IMR-90 (cell line): ENCODE measurements at regions not wholly inside any gene's neighbourhood (a gene's known extent, or its start where the extent isn't known, plus 50 kb on each side); places are given as distances from the start of the nearest gene placed in this dataset.

ENCODE experiments used
- ATAC-seq: fragments of 200-7000 bp; cut with Tn5 transposase; 2 replicates; pipeline ENCODE4 v1.9.1; 2020; ENCODE audit warnings: low read depth, mild to moderate bottlenecking, moderate library complexity
- BruUV-seq: library from RNA; stranded (reverse); fragments of 400-500 nt; replicated peaks from 2 replicates; lab custom pipeline; 2021; lab: Mats Ljungman, UMichigan
- CTCF ChIA-PET: fragments of 300-600 bp; formaldehyde crosslinking; extraction: SDS; loops from one replicate; lab custom pipeline; 2021; ENCODE audit warnings: antibody characterized with exemption; lab: Yijun Ruan, JAX
- POLR2A ChIA-PET: fragments of 300-600 bp; sonication (Branson Sonifier 250); formaldehyde crosslinking; loops from one replicate; lab custom pipeline; 2022; ENCODE audit warnings: antibody characterized with exemption; ENCODE audit not compliant: unreplicated experiment; lab: Charles Lee
- DNase-seq: peaks from one replicate; pipeline ENCODE4 v3.0.0; 2013
- H2AFZ ChIP-seq: replicated peaks from 2 replicates; pipeline ENCODE3; 2013; ENCODE audit warnings: low read length, mild to moderate bottlenecking; ENCODE audit not compliant: poor library complexity
- H2AK5ac ChIP-seq: 2 replicates; pipeline ENCODE4 v1.6.1; 2013; ENCODE audit warnings: low read depth, low read length, inconsistent platforms
- H2AK9ac ChIP-seq: replicated peaks from 2 replicates; pipeline ENCODE3; 2013; ENCODE audit warnings: mild to moderate bottlenecking, low read depth, low read length, moderate library complexity; ENCODE audit not compliant: poor library complexity
- H2BK120ac ChIP-seq: 2 replicates; pipeline ENCODE4 v1.6.1; 2013; ENCODE audit warnings: low read depth, low read length, inconsistent platforms
- H2BK15ac ChIP-seq: 3 replicates; pipeline ENCODE4 v1.6.1; 2013; ENCODE audit warnings: low read depth, low read length, inconsistent platforms
- H2BK20ac ChIP-seq: 2 replicates; pipeline ENCODE4 v1.6.1; 2013; ENCODE audit warnings: low read depth, mild to moderate bottlenecking, inconsistent platforms, low read length, moderate library complexity
- H2BK5ac ChIP-seq: 2 replicates; pipeline ENCODE4 v1.6.1; 2013; ENCODE audit warnings: mild to moderate bottlenecking, low read depth, low read length, inconsistent platforms; ENCODE audit not compliant: poor library complexity, severe bottlenecking
- H3K14ac ChIP-seq: replicated peaks from 2 replicates; pipeline ENCODE4 v1.6.1; 2013; ENCODE audit warnings: low read depth, low read length, inconsistent platforms
- H3K18ac ChIP-seq: 2 replicates; pipeline ENCODE4 v1.6.1; 2013; ENCODE audit warnings: low read depth, low read length, control low read depth
- H3K23ac ChIP-seq: 2 replicates; pipeline ENCODE4 v1.6.1; 2013; ENCODE audit warnings: low read depth, low read length, inconsistent platforms
- H3K27ac ChIP-seq: 2 replicates; pipeline ENCODE4 v1.5.1; 2013; ENCODE audit warnings: mild to moderate bottlenecking, control low read depth, low read length; ENCODE audit not compliant: insufficient read depth
- H3K27me3 ChIP-seq: 2 replicates; pipeline ENCODE4 v1.6.1; 2013; ENCODE audit warnings: low read length; ENCODE audit not compliant: control insufficient read depth, insufficient read depth
- H3K36me3 ChIP-seq: 2 replicates; pipeline ENCODE4 v1.6.1; 2013; ENCODE audit warnings: low read length, mixed read lengths; ENCODE audit not compliant: control insufficient read depth, insufficient read depth
- H3K4ac ChIP-seq: 2 replicates; pipeline ENCODE4 v1.6.1; 2013; ENCODE audit warnings: low read depth, low read length, inconsistent platforms
- H3K4me1 ChIP-seq: 2 replicates; pipeline ENCODE4 v1.6.1; 2013; ENCODE audit warnings: low read length, mixed read lengths; ENCODE audit not compliant: control insufficient read depth, insufficient read depth
- H3K4me2 ChIP-seq: 2 replicates; pipeline ENCODE4 v1.6.1; 2013; ENCODE audit warnings: low read depth, mild to moderate bottlenecking, control low read depth, low read length, moderate library complexity
- H3K4me3 ChIP-seq: 2 replicates; pipeline ENCODE4 v1.5.1; 2013; ENCODE audit warnings: low read depth, mild to moderate bottlenecking, control low read depth, low read length, moderate library complexity; ENCODE audit not compliant: insufficient read depth
- H3K56ac ChIP-seq: 2 replicates; pipeline ENCODE4 v1.6.1; 2013; ENCODE audit warnings: low read length, inconsistent platforms; ENCODE audit not compliant: insufficient read depth; ENCODE audit errors: extremely low read depth
- H3K79me1 ChIP-seq, 2 experiments: 2 replicates each; pipeline ENCODE4 v1.6.1; 2013; ENCODE audit warnings: low read length in 2 of 2, inconsistent platforms in 1 of 2, low read depth in 1 of 2
- H3K9ac ChIP-seq: 2 replicates; pipeline ENCODE4 v1.6.1; 2013; ENCODE audit warnings: low read depth, low read length, control low read depth
- H3K9me1 ChIP-seq: 2 replicates; pipeline ENCODE4 v1.6.1; 2013; ENCODE audit warnings: low read length, inconsistent platforms; ENCODE audit not compliant: insufficient read depth
- H3K9me3 ChIP-seq: 2 replicates; pipeline ENCODE4 v1.6.1; 2013; ENCODE audit warnings: low read length; ENCODE audit not compliant: control insufficient read depth, insufficient read depth
- H4K20me1 ChIP-seq: 2 replicates; pipeline ENCODE4 v1.6.1; 2013; ENCODE audit warnings: low read length, inconsistent platforms; ENCODE audit not compliant: insufficient read depth
- H4K5ac ChIP-seq: 2 replicates; pipeline ENCODE4 v1.6.1; 2013; ENCODE audit warnings: mild to moderate bottlenecking, low read depth, low read length, control low read depth
- H4K8ac ChIP-seq, 2 experiments: 2 replicates each; pipeline ENCODE4 v1.6.1; 2013; ENCODE audit warnings: low read depth in 2 of 2, low read length in 2 of 2, control low read depth in 1 of 2, inconsistent platforms in 1 of 2
- H4K91ac ChIP-seq: 2 replicates; pipeline ENCODE4 v1.6.1; 2013; ENCODE audit warnings: low read depth, low read length, inconsistent platforms; ENCODE audit not compliant: insufficient read depth
- BHLHE40 ChIP-seq: fragments of 150-350 bp; IDR thresholded peaks from 2 replicates; pipeline ENCODE4 v1.6.1; 2016; ENCODE audit warnings: mild to moderate bottlenecking, low read depth, low read length
- CEBPB ChIP-seq: IDR thresholded peaks from 2 replicates; pipeline ENCODE4 v1.6.1; 2012; ENCODE audit warnings: low read depth, low read length, improper control_type of control experiment
- CHD1 ChIP-seq: IDR thresholded peaks from 2 replicates; pipeline ENCODE4 v1.6.1; 2012; ENCODE audit warnings: low read depth, low read length, improper control_type of control experiment
- CTCF ChIP-seq: conservative IDR thresholded peaks from 2 replicates; pipeline ENCODE4 v1.5.1; 2012; ENCODE audit warnings: mild to moderate bottlenecking, low read depth, low read length, improper control_type of control experiment
- FOS ChIP-seq: fragments of 150-350 bp; IDR thresholded peaks from 2 replicates; pipeline ENCODE4 v1.6.1; 2016; ENCODE audit warnings: low read depth, low read length
- MAFK ChIP-seq: IDR thresholded peaks from 2 replicates; pipeline ENCODE4 v1.6.1; 2012; ENCODE audit warnings: low read depth, low read length, improper control_type of control experiment
- MAZ ChIP-seq: IDR thresholded peaks from 2 replicates; pipeline ENCODE4 v1.6.1; 2012; ENCODE audit warnings: low read depth, mild to moderate bottlenecking, low read length, improper control_type of control experiment, moderate library complexity, borderline replicate concordance
- MXI1 ChIP-seq: IDR thresholded peaks from 2 replicates; pipeline ENCODE4 v1.6.1; 2012; ENCODE audit warnings: low read depth, mild to moderate bottlenecking, low read length, moderate library complexity, borderline replicate concordance
- NFE2L2 ChIP-seq: fragments of 150-350 bp; IDR thresholded peaks from 2 replicates; pipeline ENCODE4 v1.6.1; 2016; ENCODE audit warnings: low read depth, mild to moderate bottlenecking, low read length
- POLR2A ChIP-seq: IDR thresholded peaks from 2 replicates; pipeline ENCODE4 v1.6.1; 2012; ENCODE audit warnings: mild to moderate bottlenecking, low read depth, low read length
- RAD21 ChIP-seq: IDR thresholded peaks from 2 replicates; pipeline ENCODE4 v1.6.1; 2012; ENCODE audit warnings: low read length, improper control_type of control experiment
- RCOR1 ChIP-seq: IDR thresholded peaks from 2 replicates; pipeline ENCODE4 v1.6.1; 2012; ENCODE audit warnings: mild to moderate bottlenecking, low read length, improper control_type of control experiment; ENCODE audit not compliant: insufficient replicate concordance
- RFX5 ChIP-seq: IDR thresholded peaks from 2 replicates; pipeline ENCODE4 v1.8.0; 2012; ENCODE audit warnings: low read depth, mild to moderate bottlenecking, low read length, moderate library complexity
- SMC3 ChIP-seq: fragments of 150-350 bp; IDR thresholded peaks from 2 replicates; pipeline ENCODE4 v1.6.1; 2016; ENCODE audit warnings: low read depth, mild to moderate bottlenecking, antibody characterized with exemption, low read length, moderate library complexity
- USF2 ChIP-seq: fragments of 150-350 bp; IDR thresholded peaks from 2 replicates; pipeline ENCODE4 v1.6.1; 2017; ENCODE audit warnings: mild to moderate bottlenecking, antibody characterized with exemption, low read length, low read depth
- WGBS, 2 experiments: methylation state at CpG; one replicate each; pipeline versions ENCODE4 v1.1.5 to v1.1.7; 2013; ENCODE audit warnings: missing lambda C conversion rate in 2 of 2; ENCODE audit not compliant: insufficient read length in 1 of 2; ENCODE audit errors: extremely low coverage in 2 of 2; 5-methylcytosine and 5-hydroxymethylcytosine counted together
- dilution Hi-C: fragments of 300-500 bp; cut with HindIII; formaldehyde crosslinking; loops from one replicate; pipeline ENCODE4 v1.14.3; 2018; ENCODE audit warnings: low sequenced_read_pairs; ENCODE audit not compliant: unreplicated experiment
- in situ Hi-C: fragments of 300-500 bp; cut with MboI; formaldehyde crosslinking; loops from 3 replicates; pipeline ENCODE4 v1.14.3; 2019; ENCODE audit warnings: low sequenced_read_pairs, inconsistent platforms, mixed read lengths
- intact Hi-C: fragments of 100-400 bp; cut with micrococcal nuclease; formaldehyde crosslinking; loops from 2 replicates; pipeline ENCODE4 v1.10.0; 2022
- TF ChIP-seq, protein P1 (sequence below): fragments of 150-350 bp; IDR thresholded peaks from 2 replicates; pipeline ENCODE4 v1.6.1; 2016; ENCODE audit warnings: low read depth, mild to moderate bottlenecking, low read length, moderate library complexity, borderline replicate concordance

DNA sequence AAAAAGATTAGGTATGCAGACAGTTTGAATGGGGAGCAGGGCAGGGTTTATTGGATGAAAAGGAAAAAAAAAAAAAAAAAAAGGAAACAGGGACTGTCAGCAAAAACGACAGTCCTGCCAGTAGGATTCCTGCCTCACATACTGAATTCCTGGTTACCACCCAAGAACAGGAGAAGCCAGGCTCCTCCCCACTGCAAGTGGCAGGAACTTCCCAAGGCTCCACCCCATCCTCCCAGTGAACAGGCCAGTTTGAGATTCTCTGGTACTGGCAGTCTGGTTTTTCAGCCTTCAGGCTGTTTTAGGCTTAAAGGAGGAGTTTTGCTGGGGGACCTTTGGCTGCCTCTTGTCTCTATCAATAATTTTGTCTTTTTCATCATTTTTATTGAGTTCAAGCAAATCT, 360.0 kb upstream of the CXorf51A start:
- H4K5ac ChIP-seq, result no peak overlapping the region
- no peaks in the 10 kb centered on the region for H4K20me1 ChIP-seq
- in situ Hi-C loops, result no loop called here
- H3K9ac ChIP-seq, result no peak overlapping the region
- H3K23ac ChIP-seq, result no peak overlapping the region
- no peaks in the 10 kb centered on the region for H3K27me3 ChIP-seq
- H3K4me2 ChIP-seq, result no peak overlapping the region
- no peak for DNase-seq
- H2BK120ac ChIP-seq, result no peak overlapping the region
- no CpG with 5 or more reads among the region's 1 CpG for WGBS, 2 experiments
- H4K8ac ChIP-seq, result no peak overlapping the region
- H3K18ac ChIP-seq, result no peak overlapping the region
- no peak overlapping the region for H4K91ac ChIP-seq
- CTCF ChIA-PET, result no interaction called here
- TF ChIP-seq MAZ, result no peak
- TF ChIP-seq CEBPB, result no peak
- TF ChIP-seq NFE2L2, result no peak
- no peak for TF ChIP-seq FOS
- TF ChIP-seq, protein P1, sequence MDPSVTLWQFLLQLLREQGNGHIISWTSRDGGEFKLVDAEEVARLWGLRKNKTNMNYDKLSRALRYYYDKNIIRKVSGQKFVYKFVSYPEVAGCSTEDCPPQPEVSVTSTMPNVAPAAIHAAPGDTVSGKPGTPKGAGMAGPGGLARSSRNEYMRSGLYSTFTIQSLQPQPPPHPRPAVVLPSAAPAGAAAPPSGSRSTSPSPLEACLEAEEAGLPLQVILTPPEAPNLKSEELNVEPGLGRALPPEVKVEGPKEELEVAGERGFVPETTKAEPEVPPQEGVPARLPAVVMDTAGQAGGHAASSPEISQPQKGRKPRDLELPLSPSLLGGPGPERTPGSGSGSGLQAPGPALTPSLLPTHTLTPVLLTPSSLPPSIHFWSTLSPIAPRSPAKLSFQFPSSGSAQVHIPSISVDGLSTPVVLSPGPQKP, result no peak
- TF ChIP-seq CTCF, result no peak
- no peak for TF ChIP-seq BHLHE40
- TF ChIP-seq RAD21, result no peak
- no peak for TF ChIP-seq RFX5
- TF ChIP-seq SMC3, result no peak
- no peak for TF ChIP-seq POLR2A
- TF ChIP-seq MXI1, result no peak
- TF ChIP-seq CHD1, result no peak
- TF ChIP-seq RCOR1, result no peak
- TF ChIP-seq MAFK, result no peak
- no peak for TF ChIP-seq USF2
- no peak overlapping the region for H2AK5ac ChIP-seq
- no TSS peak for BruUV-seq
- no peaks in the 10 kb centered on the region for H3K79me1 ChIP-seq
- H3K9me3 ChIP-seq, result peaks cover 6% of the 10 kb centered on the region; the same call in 1 of the 2 replicates
- POLR2A ChIA-PET, result no interaction called here
- no peaks in the 10 kb centered on the region for H3K9me1 ChIP-seq
- no peak for ATAC-seq
- no peak overlapping the region for H2AK9ac ChIP-seq
- intact Hi-C loops, result no loop called here
- H2BK20ac ChIP-seq, result no peak overlapping the region
- no peak overlapping the region for H3K4ac ChIP-seq
- H3K14ac ChIP-seq, result no peak overlapping the region
- no peak overlapping the region for H2BK5ac ChIP-seq
- no peak overlapping the region for H2AFZ ChIP-seq
- H2BK15ac ChIP-seq, result no peak overlapping the region
- no peak overlapping the region for H3K27ac ChIP-seq
- H3K56ac ChIP-seq, result no peak overlapping the region
- no peaks in the 10 kb centered on the region for H3K36me3 ChIP-seq
- no peaks in the 10 kb centered on the region for H3K4me1 ChIP-seq
- dilution Hi-C loops, result no loop called here
- H3K4me3 ChIP-seq, result no peak overlapping the region
